H1 (cell line): ENCODE measurements at regions not wholly inside any gene's neighbourhood (a gene's known extent, or its start where the extent isn't known, plus 50 kb on each side); places are given as distances from the start of the nearest gene placed in this dataset.

Experiments used
- CTCF ChIA-PET: fragments of 300-600 bp; sonication (Branson Sonifier 250); formaldehyde crosslinking; loops from one replicate; lab custom pipeline; 2021; ENCODE audit not compliant: partially characterized antibody; lab: Charles Lee
- POLR2A ChIA-PET: fragments of 300-600 bp; sonication (Branson Sonifier 250); formaldehyde crosslinking; loops from one replicate; lab custom pipeline; 2021; ENCODE audit warnings: inconsistent platforms; ENCODE audit not compliant: partially characterized antibody; lab: Charles Lee
- DNase-seq, 2 experiments: peaks; one replicate each; pipeline versions ENCODE4 v3.0.0 to v3.0.0-alpha.2; 2010 to 2022; ENCODE audit warnings: low spot score in 2 of 2, low read depth in 1 of 2, mixed read lengths in 1 of 2
- FAIRE-seq: peaks from 2 replicates; lab custom pipeline; 2011; peaks lifted over from hg19 to GRCh38; lab: Jason Lieb, UNC
- H2AFZ ChIP-seq: 2 replicates; pipeline ENCODE4 v1.8.1; 2012; ENCODE audit warnings: low read length, inconsistent platforms
- H2AK5ac ChIP-seq: 2 replicates; pipeline ENCODE4 v1.6.1; 2013; ENCODE audit warnings: low read depth, low read length
- H2BK120ac ChIP-seq: replicated peaks from 2 replicates; pipeline ENCODE3; 2013; ENCODE audit warnings: low read depth, low read length, inconsistent platforms
- H2BK12ac ChIP-seq: 2 replicates; pipeline ENCODE4 v1.6.1; 2013; ENCODE audit warnings: low read depth, low read length
- H2BK15ac ChIP-seq: 2 replicates; pipeline ENCODE4 v1.6.1; 2013; ENCODE audit warnings: low read length
- H2BK20ac ChIP-seq: 2 replicates; pipeline ENCODE4 v1.6.1; 2013; ENCODE audit warnings: low read length
- H2BK5ac ChIP-seq: 2 replicates; pipeline ENCODE4 v1.6.1; 2013; ENCODE audit warnings: low read depth, low read length
- H3K14ac ChIP-seq: 2 replicates; pipeline ENCODE4 v1.6.1; 2013; ENCODE audit warnings: inconsistent platforms; ENCODE audit not compliant: insufficient read length
- H3K18ac ChIP-seq: 2 replicates; pipeline ENCODE4 v1.6.1; 2013; ENCODE audit warnings: low read length; ENCODE audit errors: extremely low read depth
- H3K23ac ChIP-seq: 2 replicates; pipeline ENCODE4 v1.6.1; 2013; ENCODE audit warnings: inconsistent platforms; ENCODE audit not compliant: insufficient read length
- H3K23me2 ChIP-seq: 2 replicates; pipeline ENCODE4 v1.6.1; 2013; ENCODE audit warnings: low read depth, low read length
- H3K27ac ChIP-seq: 2 replicates; pipeline ENCODE4 v1.6.1; 2011; ENCODE audit warnings: low read depth, low read length, inconsistent platforms
- H3K27me3 ChIP-seq, 4 experiments: replicated peaks in 1 of 4; 1 replicate in 1 of 4; 2 replicates in 3 of 4; pipeline versions ENCODE4 v1.6.1 to v1.8.1; 2011 to 2013; ENCODE audit warnings: low read length in 3 of 4, mild to moderate bottlenecking in 3 of 4, inconsistent platforms in 2 of 4, mixed read lengths in 2 of 4, moderate library complexity in 1 of 4; ENCODE audit not compliant: control insufficient read depth in 3 of 4, insufficient read depth in 3 of 4; ENCODE audit errors: extremely low read depth in 1 of 4
- H3K36me3 ChIP-seq, 4 experiments: 2 replicates each; pipeline versions ENCODE4 v1.6.1 to v1.8.1; 2011 to 2013; ENCODE audit warnings: mild to moderate bottlenecking in 4 of 4, low read length in 3 of 4, moderate library complexity in 2 of 4, control low read depth in 1 of 4, inconsistent platforms in 1 of 4; ENCODE audit not compliant: insufficient read depth in 4 of 4, control insufficient read depth in 2 of 4
- H3K4ac ChIP-seq: replicated peaks from 2 replicates; pipeline ENCODE3; 2013; ENCODE audit warnings: low read length, low read depth, mixed read lengths, inconsistent platforms; ENCODE audit not compliant: insufficient read length
- H3K4me1 ChIP-seq, 4 experiments: replicated peaks in 1 of 4; 1 replicate in 1 of 4; 2 replicates in 3 of 4; pipeline versions ENCODE4 v1.6.1 to v1.8.1; 2011 to 2013; ENCODE audit warnings: low read length in 3 of 4, inconsistent platforms in 2 of 4, mixed read lengths in 1 of 4; ENCODE audit not compliant: insufficient read depth in 4 of 4, control insufficient read depth in 3 of 4
- H3K4me2 ChIP-seq, 2 experiments: 2 replicates each; pipeline versions ENCODE4 v1.6.1 to v1.8.1; 2011 to 2013; ENCODE audit warnings: low read depth in 2 of 2, low read length in 2 of 2, control low read depth in 1 of 2, inconsistent platforms in 1 of 2, mild to moderate bottlenecking in 1 of 2; ENCODE audit not compliant: insufficient read depth in 1 of 2
- H3K4me3 ChIP-seq, 4 experiments: fragments of 200-600, 300-600 bp in 1 of 4; sonication (generic), shearing (Covaris generic), sonication (Bioruptor Twin) in 1 of 4; 2 replicates each; pipeline versions ENCODE4 v1.5.1 to v1.8.1; 2011 to 2016; ENCODE audit warnings: low read length in 4 of 4, low read depth in 3 of 4, control low read depth in 2 of 4, inconsistent platforms in 2 of 4, mild to moderate bottlenecking in 2 of 4, mixed read lengths in 1 of 4, moderate library complexity in 1 of 4; ENCODE audit not compliant: insufficient read depth in 2 of 4; ENCODE audit errors: extremely low read depth in 1 of 4
- H3K56ac ChIP-seq: replicated peaks from 2 replicates; pipeline ENCODE3; 2013; ENCODE audit warnings: low read depth, mild to moderate bottlenecking, mixed read lengths, low read length, inconsistent platforms; ENCODE audit not compliant: insufficient read length
- H3K79me1 ChIP-seq: 2 replicates; pipeline ENCODE4 v1.6.1; 2013; ENCODE audit warnings: low read depth, low read length, control low read depth
- H3K79me2 ChIP-seq, 2 experiments: 2 replicates each; pipeline versions ENCODE4 v1.6.1 to v1.8.1; 2012 to 2013; ENCODE audit warnings: low read length in 2 of 2, mild to moderate bottlenecking in 2 of 2, inconsistent platforms in 1 of 2; ENCODE audit not compliant: insufficient read depth in 2 of 2, control insufficient read depth in 1 of 2
- H3K9ac ChIP-seq, 4 experiments: replicated peaks in 1 of 4; 1 replicate in 1 of 4; 2 replicates in 3 of 4; pipeline versions ENCODE4 v1.6.1 to v1.8.1; 2011 to 2013; ENCODE audit warnings: low read depth in 3 of 4, low read length in 3 of 4, control low read depth in 2 of 4, mild to moderate bottlenecking in 2 of 4, moderate library complexity in 2 of 4, inconsistent platforms in 1 of 4; ENCODE audit errors: extremely low read depth in 1 of 4
- H3K9me3 ChIP-seq, 2 experiments: 2 replicates each; pipeline versions ENCODE4 v1.6.1 to v1.8.1; 2012 to 2013; ENCODE audit warnings: mild to moderate bottlenecking in 2 of 2, moderate library complexity in 2 of 2, control low read depth in 1 of 2, inconsistent platforms in 1 of 2, low read depth in 1 of 2, low read length in 1 of 2, mixed read lengths in 1 of 2; ENCODE audit not compliant: insufficient read depth in 2 of 2
- H4K20me1 ChIP-seq, 2 experiments: replicated peaks in 1 of 2; 2 replicates each; pipeline versions ENCODE3 to v1.8.1; 2011 to 2013; ENCODE audit warnings: inconsistent platforms in 2 of 2, low read length in 2 of 2, mild to moderate bottlenecking in 1 of 2; ENCODE audit not compliant: insufficient read depth in 2 of 2, control insufficient read depth in 1 of 2
- H4K5ac ChIP-seq: 2 replicates; pipeline ENCODE4 v1.6.1; 2013; ENCODE audit warnings: low read length, low read depth, mixed read lengths, inconsistent platforms; ENCODE audit not compliant: insufficient read length
- H4K8ac ChIP-seq: 2 replicates; pipeline ENCODE4 v1.8.0; 2013; ENCODE audit warnings: mild to moderate bottlenecking, moderate library complexity, low read length, inconsistent platforms; ENCODE audit not compliant: insufficient read depth; ENCODE audit errors: extremely low read depth
- H4K91ac ChIP-seq: replicated peaks from 2 replicates; pipeline ENCODE3; 2013; ENCODE audit warnings: low read length, mixed read lengths, inconsistent platforms; ENCODE audit not compliant: insufficient read length
- CTBP2 ChIP-seq: IDR thresholded peaks from 2 replicates; pipeline ENCODE4 v1.7.0; 2011; ENCODE audit warnings: borderline replicate concordance, mild to moderate bottlenecking, moderate library complexity, mixed read lengths, low read length; ENCODE audit not compliant: insufficient read depth, insufficient read length
- EP300 ChIP-seq, 2 experiments: IDR thresholded peaks; 1 replicate in 1 of 2; 2 replicates in 1 of 2; pipeline ENCODE4 v1.6.1; 2011 to 2012; ENCODE audit warnings: low read depth in 2 of 2, low read length in 2 of 2, mild to moderate bottlenecking in 2 of 2, borderline replicate concordance in 1 of 2, inconsistent platforms in 1 of 2, moderate library complexity in 1 of 2
- FOSL1 ChIP-seq: IDR thresholded peaks from 2 replicates; pipeline ENCODE4 v1.6.1; 2011; ENCODE audit warnings: mild to moderate bottlenecking, low read depth, low read length, moderate library complexity; ENCODE audit not compliant: insufficient read depth
- JUND ChIP-seq: IDR thresholded peaks from 2 replicates; pipeline ENCODE4 v1.6.1; 2011; ENCODE audit warnings: mild to moderate bottlenecking, improper control_type of control experiment, low read length
- KDM5A ChIP-seq: fragments of 200-600 bp; IDR thresholded peaks from 2 replicates; pipeline ENCODE4 v1.7.1; 2012; ENCODE audit warnings: mild to moderate bottlenecking, low read length, inconsistent platforms, mixed read lengths
- RXRA ChIP-seq: IDR thresholded peaks from 2 replicates; pipeline ENCODE4 v1.6.1; 2011; ENCODE audit warnings: low read depth, mild to moderate bottlenecking, low read length, moderate library complexity; ENCODE audit not compliant: insufficient read depth
- USF2 ChIP-seq: IDR thresholded peaks from 2 replicates; pipeline ENCODE4 v1.6.1; 2011; ENCODE audit warnings: low read length, improper control_type of control experiment
- WGBS, 2 experiments: shearing (Covaris generic) in 1 of 2; methylation state at CpG; one replicate each; pipeline versions ENCODE4 v1.1.6 to v1.1.7; 2013 to 2015; ENCODE audit warnings: low lambda C conversion rate in 2 of 2, mixed read lengths in 2 of 2, inconsistent platforms in 1 of 2, low coverage in 1 of 2, missing lambda C conversion rate in 1 of 2; ENCODE audit not compliant: insufficient replicate concordance in 2 of 2, insufficient coverage in 1 of 2, insufficient read length in 1 of 2; ENCODE audit errors: extremely low coverage in 1 of 2, missing lambda C conversion rate in 1 of 2; 5-methylcytosine and 5-hydroxymethylcytosine counted together

DNA sequence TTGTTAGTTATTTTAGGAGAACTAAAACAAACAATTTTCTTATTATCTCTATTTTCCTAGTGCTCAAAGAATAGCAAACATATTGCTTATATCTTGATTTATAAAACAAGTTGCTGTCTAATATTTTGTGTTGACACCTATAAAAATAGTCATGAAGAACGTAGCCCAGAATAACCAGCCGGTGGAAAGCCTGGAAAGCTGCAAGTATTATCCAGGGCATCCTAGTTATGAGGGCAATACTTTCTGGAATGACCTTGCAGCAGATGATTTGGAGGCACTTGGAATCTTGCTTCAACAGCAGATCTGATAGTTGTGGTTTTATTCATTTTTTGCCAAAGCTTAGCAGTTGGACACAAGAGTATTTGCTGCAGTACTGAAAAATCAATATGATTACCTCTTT lies 948.7 kb downstream of the LRFN5 start:
- no peak overlapping the region for H4K5ac ChIP-seq
- no peak overlapping the region for H3K4me3 ChIP-seq
- no peak overlapping the region for H2BK5ac ChIP-seq
- H3K4me1 ChIP-seq: no peaks in the 10 kb centered on the region
- H2BK120ac ChIP-seq: no peak overlapping the region
- H3K79me2 ChIP-seq: no peaks in the 10 kb centered on the region
- no peak overlapping the region for H3K18ac ChIP-seq
- no peak overlapping the region for H3K14ac ChIP-seq
- H4K20me1 ChIP-seq: no peaks in the 10 kb centered on the region
- WGBS, 2 experiments: 90% methylated on average over 2 of the region's 2 CpGs; no CpG with 5 or more reads in 1 of the 2 experiments
- no peaks in the 10 kb centered on the region for H3K36me3 ChIP-seq
- H3K79me1 ChIP-seq: no peaks in the 10 kb centered on the region
- no peak overlapping the region for H3K23ac ChIP-seq
- no peak overlapping the region for H3K4me2 ChIP-seq
- no peaks in the 10 kb centered on the region; the same call in 1 of the 2 replicates for H3K23me2 ChIP-seq
- H3K27me3 ChIP-seq: no peaks in the 10 kb centered on the region
- no peak overlapping the region for H3K56ac ChIP-seq
- H3K9me3 ChIP-seq: no peaks in the 10 kb centered on the region
- no peak overlapping the region for H2BK20ac ChIP-seq
- no peak overlapping the region for H3K27ac ChIP-seq
- H2AFZ ChIP-seq: peak overlapping the region; percentile 35; the same call in 1 of the 2 replicates
- no peak overlapping the region for H4K8ac ChIP-seq
- FAIRE-seq (no peak), DNase-seq (no peak)
- TF ChIP-seq EP300 (IDR thresholded peaks at IDR 0.05; ENCODE audit: borderline replicate concordance in 1 of 2, low read depth in 2 of 2, low read length in 2 of 2) (no peak), KDM5A (no peak), FOSL1 (no peak), CTBP2 (no peak), USF2 (no peak), RXRA (no peak), JUND (no peak)
- no peak overlapping the region for H4K91ac ChIP-seq
- no peak overlapping the region for H2BK12ac ChIP-seq
- H3K4ac ChIP-seq: no peak overlapping the region
- H3K9ac ChIP-seq: no peak overlapping the region
- ChIA-PET CTCF (interaction anchor here (1.3 kb wide), 1 partner anchor 123 kb away, joined by 3 read pairs; no protein-coding TSS in a partner anchor), POLR2A (no interaction called here)
- H2BK15ac ChIP-seq: no peak overlapping the region
- H2AK5ac ChIP-seq: no peak overlapping the region
